ENCODE measurements at regions not wholly inside any gene's neighbourhood (a gene's known extent, or its start where the extent isn't known, plus 50 kb on each side); places are given as distances from the start of the nearest gene placed in this dataset.

DNA sequence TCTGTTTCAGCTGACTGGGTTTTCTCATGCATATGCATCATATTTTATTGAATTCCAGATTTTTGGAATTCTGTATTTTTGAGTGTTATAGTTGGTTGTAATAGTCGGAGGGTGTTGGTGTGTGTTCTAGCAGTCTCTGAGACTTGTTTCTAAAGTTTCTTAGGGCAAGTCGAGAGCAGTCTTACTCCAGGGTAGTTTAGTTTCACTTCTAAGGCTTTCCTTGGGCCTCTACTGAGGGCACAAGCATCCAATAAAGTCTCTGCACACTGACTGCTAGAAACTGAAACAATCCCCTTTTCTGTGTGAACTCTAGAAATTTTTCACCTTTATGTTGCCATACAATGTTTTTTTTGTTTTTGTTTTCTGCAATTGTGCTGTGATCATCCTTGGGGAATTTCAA lies 663.7 kb upstream of the LRATD1 start:
- 94% methylated on average over 2 of the region's 2 CpGs; no CpG with 5 or more reads in 1 of the 2 experiments for WGBS, 2 experiments (ENCODE audit: extremely low coverage in 1 of 2, insufficient coverage in 1 of 2, insufficient read length in 1 of 2, insufficient replicate concordance in 2 of 2, low coverage in 1 of 2, low lambda C conversion rate in 2 of 2, missing lambda C conversion rate in 1 of 2)
- Histone ChIP-seq H3K56ac (replicated peaks; ENCODE audit: insufficient read length, low read depth, low read length) (no peak overlapping the region), H2BK20ac (ENCODE audit: low read length) (no peak overlapping the region), H3K23ac (ENCODE audit: insufficient read length) (no peak overlapping the region), H4K5ac (ENCODE audit: insufficient read length, low read depth, low read length) (no peak overlapping the region), H3K23me2 (ENCODE audit: low read depth, low read length) (no peaks in the 10 kb centered on the region), H3K4me1 (replicated peaks in 1 of 4; ENCODE audit: control insufficient read depth in 3 of 4, insufficient read depth in 4 of 4, low read length in 3 of 4) (no peaks in the 10 kb centered on the region), H4K91ac (replicated peaks; ENCODE audit: insufficient read length, low read length) (no peak overlapping the region), H3K27ac (ENCODE audit: low read depth, low read length) (no peak overlapping the region), H3K4me2 (ENCODE audit: insufficient read depth in 1 of 2, low read depth in 2 of 2, low read length in 2 of 2) (no peak overlapping the region), H3K4me3 (ENCODE audit: extremely low read depth in 1 of 4, insufficient read depth in 2 of 4, low read depth in 3 of 4, low read length in 4 of 4) (no peak overlapping the region), H3K79me2 (ENCODE audit: control insufficient read depth in 1 of 2, insufficient read depth in 2 of 2, low read length in 2 of 2) (no peaks in the 10 kb centered on the region), H3K27me3 (replicated peaks in 1 of 4; ENCODE audit: control insufficient read depth in 3 of 4, extremely low read depth in 1 of 4, insufficient read depth in 3 of 4, low read length in 3 of 4) (no peaks in the 10 kb centered on the region), H4K20me1 (replicated peaks in 1 of 2; ENCODE audit: control insufficient read depth in 1 of 2, insufficient read depth in 2 of 2, low read length in 2 of 2) (no peaks in the 10 kb centered on the region), H2BK12ac (ENCODE audit: low read depth, low read length) (no peak overlapping the region), H2BK120ac (replicated peaks; ENCODE audit: low read depth, low read length) (no peak overlapping the region), H2AFZ (ENCODE audit: low read length) (no peak overlapping the region), H3K14ac (ENCODE audit: insufficient read length) (no peak overlapping the region), H3K79me1 (ENCODE audit: low read depth, low read length) (no peaks in the 10 kb centered on the region), H2AK5ac (ENCODE audit: low read depth, low read length) (no peak overlapping the region), H2BK5ac (ENCODE audit: low read depth, low read length) (no peak overlapping the region), H3K18ac (ENCODE audit: extremely low read depth, low read length) (no peak overlapping the region), H3K36me3 (ENCODE audit: control insufficient read depth in 2 of 4, insufficient read depth in 4 of 4, low read length in 3 of 4) (no peaks in the 10 kb centered on the region), H3K9me3 (ENCODE audit: insufficient read depth in 2 of 2, low read depth in 1 of 2, low read length in 1 of 2) (no peaks in the 10 kb centered on the region), H2BK15ac (ENCODE audit: low read length) (no peak overlapping the region), H3K9ac (replicated peaks in 1 of 4; ENCODE audit: extremely low read depth in 1 of 4, low read depth in 3 of 4, low read length in 3 of 4) (no peak overlapping the region), H4K8ac (ENCODE audit: extremely low read depth, insufficient read depth, low read length) (no peak overlapping the region), H3K4ac (replicated peaks; ENCODE audit: insufficient read length, low read depth, low read length) (no peak overlapping the region)
- ChIA-PET POLR2A (ENCODE audit: partially characterized antibody) (no interaction called here), CTCF (ENCODE audit: partially characterized antibody) (no interaction called here)
- TF ChIP-seq RAD21 (IDR thresholded peaks at IDR 0.05 in 1 of 2, conservative IDR thresholded peaks at IDR 0.05 in 1 of 2; ENCODE audit: low read depth in 2 of 2, low read length in 2 of 2) (no peak), BRCA1 (IDR thresholded peaks at IDR 0.05; ENCODE audit: low read depth, low read length) (no peak), BACH1 (IDR thresholded peaks at IDR 0.05; ENCODE audit: low read length) (no peak), SIRT6 (IDR thresholded peaks at IDR 0.05; ENCODE audit: low read length) (no peak), BCL11A (IDR thresholded peaks at IDR 0.05; ENCODE audit: low read depth in 2 of 2, low read length in 2 of 2) (no peak), SP4 (IDR thresholded peaks at IDR 0.05; ENCODE audit: low read length) (no peak)
- FAIRE-seq, result no peak
- no peak for DNase-seq (ENCODE audit: low read depth in 1 of 2, low spot score in 2 of 2)

Measured in H1 (cell line).